A549 (cell line): ENCODE measurements at regions not wholly inside any gene's neighbourhood (a gene's known extent, or its start where the extent isn't known, plus 50 kb on each side); places are given as distances from the start of the nearest gene placed in this dataset.

ENCODE experiments used
- ATAC-seq, 2 experiments: fragments of 200-7000 bp in 1 of 2; fragments of >200 bp in 1 of 2; cut with Nextera tagmentation in 1 of 2; cut with Tn5 transposase in 1 of 2; 3 replicates each; pipeline versions ENCODE4 v1.8.0 to v1.9.1; 2018 to 2020; ENCODE audit warnings: mild to moderate bottlenecking in 1 of 2, moderate library complexity in 1 of 2
- CTCF ChIA-PET: fragments of 300-600 bp; sonication (Branson Sonifier 250); formaldehyde crosslinking; extraction: SDS; loops from one replicate; lab custom pipeline; 2021; ENCODE audit warnings: antibody characterized with exemption, inconsistent platforms; lab: Yijun Ruan, JAX
- POLR2A ChIA-PET: fragments of 350-600 bp; formaldehyde crosslinking; extraction: SDS; loops from one replicate; lab custom pipeline; 2021; ENCODE audit warnings: antibody characterized with exemption, inconsistent platforms; lab: Yijun Ruan, JAX
- DNase-seq, 2 experiments: peaks; one replicate each; pipeline versions ENCODE4 v3.0.0 to v3.0.0-alpha.2; 2011 to 2016; ENCODE audit warnings: low read depth in 1 of 2, low spot score in 1 of 2
- FAIRE-seq: peaks from 2 replicates; lab custom pipeline; 2011; peaks lifted over from hg19 to GRCh38; lab: Jason Lieb, UNC
- H3K27ac ChIP-seq, 2 experiments: fragments of >200 bp; sonication (Bioruptor Twin); formaldehyde crosslinking; 3 replicates each; pipeline ENCODE4 v1.5.1; 2016 to 2017
- H3K4me1 ChIP-seq: fragments of >200 bp; sonication (Bioruptor Twin); formaldehyde crosslinking; 3 replicates; pipeline ENCODE4 v1.6.1; 2016
- H3K4me2 ChIP-seq: fragments of >200 bp; sonication (Bioruptor Twin); formaldehyde crosslinking; 3 replicates; pipeline ENCODE4 v1.6.1; 2016
- H3K4me3 ChIP-seq: fragments of >200 bp; sonication (Bioruptor Twin); formaldehyde crosslinking; 3 replicates; pipeline ENCODE4 v1.5.1; 2016
- H3K9me3 ChIP-seq: fragments of >200 bp; sonication (Bioruptor Twin); formaldehyde crosslinking; 3 replicates; pipeline ENCODE4 v1.6.1; 2016
- CBX2 ChIP-seq: fragments of 200-600 bp; sonication (generic); IDR thresholded peaks from 2 replicates; pipeline ENCODE4 v1.6.1; 2016; ENCODE audit warnings: low read depth, mild to moderate bottlenecking, borderline replicate concordance
- ESRRA ChIP-seq: fragments of 150-350 bp; IDR thresholded peaks from 2 replicates; pipeline ENCODE4 v1.6.1; 2014; ENCODE audit warnings: mild to moderate bottlenecking, low read length, borderline replicate concordance
- FOSB ChIP-seq: fragments of 250-450 bp; sonication (Bioruptor Pico); IDR thresholded peaks from 2 replicates; pipeline ENCODE4 v1.5.0; 2020; ENCODE audit warnings: mild to moderate bottlenecking, moderate library complexity
- FOSL2 ChIP-seq, 2 experiments: fragments of 450-650 bp in 1 of 2; fragments of >200 bp in 1 of 2; sonication (Bioruptor Twin) in 1 of 2; formaldehyde crosslinking; IDR thresholded peaks; 2 replicates each; pipeline versions ENCODE4 v1.5.0 to v1.6.1; 2016 to 2020; ENCODE audit warnings: mild to moderate bottlenecking in 1 of 2, moderate library complexity in 1 of 2
- HEYL ChIP-seq: fragments of 250-450 bp; sonication (Bioruptor Pico); IDR thresholded peaks from 2 replicates; pipeline ENCODE4 v1.8.0; 2021; ENCODE audit warnings: mild to moderate bottlenecking, moderate library complexity
- HOXA7 ChIP-seq: fragments of 250-450 bp; sonication (Bioruptor Pico); IDR thresholded peaks from 2 replicates; pipeline ENCODE4 v1.5.0; 2020; ENCODE audit warnings: mild to moderate bottlenecking, moderate library complexity
- MAFK ChIP-seq: fragments of 450-650 bp; IDR thresholded peaks from 2 replicates; pipeline ENCODE4 v1.6.1; 2014; ENCODE audit not compliant: partially characterized antibody
- POLR2A ChIP-seq: IDR thresholded peaks from 2 replicates; pipeline ENCODE4 v1.6.1; 2012; ENCODE audit warnings: mild to moderate bottlenecking, low read length
- POLR2AphosphoS2 ChIP-seq: conservative IDR thresholded peaks from 2 replicates; pipeline ENCODE4 v1.6.1; 2012; ENCODE audit warnings: low read length, improper control_type of control experiment, inconsistent platforms
- RCOR1 ChIP-seq: fragments of 150-350 bp; IDR thresholded peaks from 2 replicates; pipeline ENCODE4 v1.6.1; 2014; ENCODE audit warnings: antibody characterized with exemption, low read length, low read depth
- ZNF302 ChIP-seq: fragments of 250-450 bp; sonication (Bioruptor Pico); IDR thresholded peaks from 2 replicates; pipeline ENCODE4 v1.9.0; 2021; ENCODE audit warnings: inconsistent platforms, mild to moderate bottlenecking, moderate library complexity
- ZSCAN20 ChIP-seq: fragments of 250-450 bp; sonication (Bioruptor Pico); IDR thresholded peaks from 2 replicates; pipeline ENCODE4 v1.8.0; 2022; ENCODE audit warnings: mild to moderate bottlenecking, moderate library complexity
- WGBS: methylation state at CpG from one replicate; pipeline ENCODE4 v1.1.6; 2017; ENCODE audit errors: missing lambda C conversion rate; 5-methylcytosine and 5-hydroxymethylcytosine counted together
- TF ChIP-seq, protein P1 (sequence below): IDR thresholded peaks from 2 replicates; pipeline ENCODE4 v1.6.1; 2012
- TF ChIP-seq, protein P2 (sequence below): fragments of 450-650 bp; IDR thresholded peaks from 2 replicates; pipeline ENCODE4 v1.6.1; 2014; ENCODE audit warnings: antibody characterized with exemption
- TF ChIP-seq, protein P3 (sequence below): fragments of 200-600 bp; sonication (generic); IDR thresholded peaks from 2 replicates; pipeline ENCODE4 v1.6.1; 2016; ENCODE audit warnings: antibody characterized with exemption, mild to moderate bottlenecking, moderate library complexity
- TF ChIP-seq, protein P4 (sequence below): fragments of >200 bp; sonication (Bioruptor Twin); formaldehyde crosslinking; IDR thresholded peaks from 2 replicates; pipeline ENCODE4 v1.6.1; 2016
- TF ChIP-seq, protein P5 (sequence below): fragments of 250-450 bp; sonication (Bioruptor Pico); IDR thresholded peaks from 2 replicates; pipeline ENCODE4 v1.5.0; 2020; ENCODE audit warnings: low read depth, mild to moderate bottlenecking, moderate library complexity

DNA sequence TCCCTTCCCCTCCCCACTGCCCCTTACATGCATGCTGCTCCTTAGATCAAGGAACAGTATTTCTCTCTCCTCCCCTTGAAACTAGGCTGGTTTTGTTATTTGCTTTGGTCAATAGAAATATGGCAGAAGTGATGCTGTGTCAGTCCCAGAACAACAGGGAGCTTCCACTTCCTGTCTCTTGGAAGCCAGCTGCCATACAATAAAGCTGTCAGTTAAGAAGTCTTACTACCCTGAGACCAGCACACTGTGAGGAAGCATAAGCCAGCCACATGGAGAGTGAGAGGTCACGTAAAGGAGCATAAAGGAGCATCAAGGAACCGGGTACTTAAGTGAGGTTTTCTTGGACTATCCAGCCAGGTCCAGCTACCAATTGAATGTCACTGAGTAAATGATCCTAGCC lies 126.6 kb downstream of the NOL4 start:
- 0% methylated on average over 2 of the region's 2 CpGs for WGBS
- TF ChIP-seq FOSL2 (IDR thresholded peaks at IDR 0.05) (no peak), FOSL2 (CRISPR knock-in tag; IDR thresholded peaks at IDR 0.05) (no peak), RCOR1 (no peak), ESRRA (no peak), FOSB (no peak), MAFK (no peak), POLR2AphosphoS2 (no peak), HEYL (CRISPR knock-in tag) (no peak), CBX2 (no peak), ZNF302 (CRISPR knock-in tag) (no peak), POLR2A (no peak), HOXA7 (no peak)
- TF ChIP-seq, protein P1, sequence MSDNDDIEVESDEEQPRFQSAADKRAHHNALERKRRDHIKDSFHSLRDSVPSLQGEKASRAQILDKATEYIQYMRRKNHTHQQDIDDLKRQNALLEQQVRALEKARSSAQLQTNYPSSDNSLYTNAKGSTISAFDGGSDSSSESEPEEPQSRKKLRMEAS = no peak
- TF ChIP-seq, protein P2, sequence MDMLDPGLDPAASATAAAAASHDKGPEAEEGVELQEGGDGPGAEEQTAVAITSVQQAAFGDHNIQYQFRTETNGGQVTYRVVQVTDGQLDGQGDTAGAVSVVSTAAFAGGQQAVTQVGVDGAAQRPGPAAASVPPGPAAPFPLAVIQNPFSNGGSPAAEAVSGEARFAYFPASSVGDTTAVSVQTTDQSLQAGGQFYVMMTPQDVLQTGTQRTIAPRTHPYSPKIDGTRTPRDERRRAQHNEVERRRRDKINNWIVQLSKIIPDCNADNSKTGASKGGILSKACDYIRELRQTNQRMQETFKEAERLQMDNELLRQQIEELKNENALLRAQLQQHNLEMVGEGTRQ = no peak
- TF ChIP-seq, protein P3, sequence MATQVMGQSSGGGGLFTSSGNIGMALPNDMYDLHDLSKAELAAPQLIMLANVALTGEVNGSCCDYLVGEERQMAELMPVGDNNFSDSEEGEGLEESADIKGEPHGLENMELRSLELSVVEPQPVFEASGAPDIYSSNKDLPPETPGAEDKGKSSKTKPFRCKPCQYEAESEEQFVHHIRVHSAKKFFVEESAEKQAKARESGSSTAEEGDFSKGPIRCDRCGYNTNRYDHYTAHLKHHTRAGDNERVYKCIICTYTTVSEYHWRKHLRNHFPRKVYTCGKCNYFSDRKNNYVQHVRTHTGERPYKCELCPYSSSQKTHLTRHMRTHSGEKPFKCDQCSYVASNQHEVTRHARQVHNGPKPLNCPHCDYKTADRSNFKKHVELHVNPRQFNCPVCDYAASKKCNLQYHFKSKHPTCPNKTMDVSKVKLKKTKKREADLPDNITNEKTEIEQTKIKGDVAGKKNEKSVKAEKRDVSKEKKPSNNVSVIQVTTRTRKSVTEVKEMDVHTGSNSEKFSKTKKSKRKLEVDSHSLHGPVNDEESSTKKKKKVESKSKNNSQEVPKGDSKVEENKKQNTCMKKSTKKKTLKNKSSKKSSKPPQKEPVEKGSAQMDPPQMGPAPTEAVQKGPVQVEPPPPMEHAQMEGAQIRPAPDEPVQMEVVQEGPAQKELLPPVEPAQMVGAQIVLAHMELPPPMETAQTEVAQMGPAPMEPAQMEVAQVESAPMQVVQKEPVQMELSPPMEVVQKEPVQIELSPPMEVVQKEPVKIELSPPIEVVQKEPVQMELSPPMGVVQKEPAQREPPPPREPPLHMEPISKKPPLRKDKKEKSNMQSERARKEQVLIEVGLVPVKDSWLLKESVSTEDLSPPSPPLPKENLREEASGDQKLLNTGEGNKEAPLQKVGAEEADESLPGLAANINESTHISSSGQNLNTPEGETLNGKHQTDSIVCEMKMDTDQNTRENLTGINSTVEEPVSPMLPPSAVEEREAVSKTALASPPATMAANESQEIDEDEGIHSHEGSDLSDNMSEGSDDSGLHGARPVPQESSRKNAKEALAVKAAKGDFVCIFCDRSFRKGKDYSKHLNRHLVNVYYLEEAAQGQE = no peak
- TF ChIP-seq, protein P4, sequence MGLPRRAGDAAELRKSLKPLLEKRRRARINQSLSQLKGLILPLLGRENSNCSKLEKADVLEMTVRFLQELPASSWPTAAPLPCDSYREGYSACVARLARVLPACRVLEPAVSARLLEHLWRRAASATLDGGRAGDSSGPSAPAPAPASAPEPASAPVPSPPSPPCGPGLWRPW = no peak
- Histone ChIP-seq H3K9me3 (no peaks in the 10 kb centered on the region), H3K27ac (no peak overlapping the region), H3K4me1 (no peaks in the 10 kb centered on the region), H3K4me2 (no peak overlapping the region), H3K4me3 (no peak overlapping the region)
- POLR2A ChIA-PET = no interaction called here
- no peak for ATAC-seq
- FAIRE-seq = no peak
- no peak for DNase-seq
- CTCF ChIA-PET = no interaction called here

DNA sequence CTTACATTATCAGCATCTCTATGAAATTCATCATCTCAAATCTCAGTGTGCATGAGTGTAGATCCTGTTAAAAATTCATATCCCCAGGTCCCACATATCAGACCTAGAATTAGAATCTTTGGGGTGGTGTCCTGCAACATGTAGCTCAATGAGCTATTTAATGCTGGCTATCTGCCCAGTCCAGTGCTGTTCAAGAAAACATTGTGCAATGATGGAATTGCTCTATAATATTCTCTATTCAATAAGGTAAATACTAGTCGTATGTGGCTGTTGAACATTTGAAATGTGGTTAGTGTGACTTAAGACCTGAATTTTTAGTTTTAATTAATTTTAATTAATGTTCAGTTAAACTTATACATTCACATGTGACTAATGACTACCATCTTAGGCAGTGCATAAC lies 127.4 kb downstream of the NOL4 start:
- POLR2A ChIA-PET = no interaction called here
- FAIRE-seq = no peak
- no peak for ATAC-seq
- CTCF ChIA-PET = no interaction called here
- DNase-seq = no peak
- H3K4me1 ChIP-seq = no peaks in the 10 kb centered on the region
- no peak overlapping the region for H3K27ac ChIP-seq
- no peak overlapping the region for H3K4me3 ChIP-seq
- 3% methylated on average over 1 of the region's 1 CpG for WGBS
- no peak overlapping the region for H3K4me2 ChIP-seq
- no peaks in the 10 kb centered on the region for H3K9me3 ChIP-seq
- TF ChIP-seq POLR2AphosphoS2 (no peak), CBX2 (no peak), ZSCAN20 (CRISPR knock-in tag) (no peak)
- TF ChIP-seq, protein P2 = no peak
- TF ChIP-seq, protein P5, sequence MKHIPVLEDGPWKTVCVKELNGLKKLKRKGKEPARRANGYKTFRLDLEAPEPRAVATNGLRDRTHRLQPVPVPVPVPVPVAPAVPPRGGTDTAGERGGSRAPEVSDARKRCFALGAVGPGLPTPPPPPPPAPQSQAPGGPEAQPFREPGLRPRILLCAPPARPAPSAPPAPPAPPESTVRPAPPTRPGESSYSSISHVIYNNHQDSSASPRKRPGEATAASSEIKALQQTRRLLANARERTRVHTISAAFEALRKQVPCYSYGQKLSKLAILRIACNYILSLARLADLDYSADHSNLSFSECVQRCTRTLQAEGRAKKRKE (CRISPR knock-in tag) = no peak
- TF ChIP-seq, protein P4 = no peak
